SU-DHL-6 (cell line): ENCODE measurements at regions not wholly inside any gene's neighbourhood (a gene's known extent, or its start where the extent isn't known, plus 50 kb on each side); places are given as distances from the start of the nearest gene placed in this dataset.

Experiments
- EZH2phosphoT487 ChIP-seq: fragments of 200-600 bp; sonication (generic), shearing (Covaris generic); conservative IDR thresholded peaks from 2 replicates; pipeline ENCODE4 v1.6.1; 2018; ENCODE audit warnings: mild to moderate bottlenecking, antibody characterized with exemption, low read length, moderate library complexity, mixed read lengths
- TF ChIP-seq, protein P1 (sequence below): fragments of 200-600 bp; sonication (generic); IDR thresholded peaks from one replicate; pipeline ENCODE4 v1.5.1; 2017; ENCODE audit warnings: antibody characterized with exemption, mild to moderate bottlenecking, low read length, moderate library complexity; ENCODE audit not compliant: insufficient read depth, poor library complexity, severe bottlenecking

DNA sequence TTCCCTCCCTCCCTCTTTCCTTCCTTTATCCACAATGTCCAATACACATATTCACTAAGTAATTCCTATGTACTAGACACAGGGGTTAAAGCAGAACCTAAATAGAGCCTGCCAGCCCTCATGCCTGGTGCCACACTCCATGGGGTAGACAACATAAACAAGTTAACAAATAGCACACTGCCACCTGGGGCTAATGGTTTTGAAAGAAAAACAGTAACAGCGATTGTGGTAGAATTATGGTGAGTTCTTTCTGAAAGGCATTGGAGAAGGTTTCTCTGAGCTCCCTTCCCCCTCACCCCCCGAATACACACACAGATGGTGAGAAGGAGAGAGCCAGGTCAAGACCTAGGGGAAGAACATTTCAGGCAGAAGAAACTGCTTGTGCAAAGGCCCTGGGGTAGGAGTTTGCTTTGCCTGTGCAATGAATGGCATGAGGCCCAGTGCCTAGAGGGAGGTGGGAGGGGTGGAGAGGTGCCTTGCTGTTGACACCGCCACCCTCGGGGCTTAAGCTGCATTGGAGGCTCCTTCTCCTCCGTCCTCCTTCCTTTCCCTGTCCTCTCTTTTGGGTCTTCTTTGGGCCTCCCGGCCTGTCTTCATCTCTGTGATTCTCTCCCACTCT, 502.4 kb upstream of the SULF2 start:
- TF ChIP-seq, protein P1, sequence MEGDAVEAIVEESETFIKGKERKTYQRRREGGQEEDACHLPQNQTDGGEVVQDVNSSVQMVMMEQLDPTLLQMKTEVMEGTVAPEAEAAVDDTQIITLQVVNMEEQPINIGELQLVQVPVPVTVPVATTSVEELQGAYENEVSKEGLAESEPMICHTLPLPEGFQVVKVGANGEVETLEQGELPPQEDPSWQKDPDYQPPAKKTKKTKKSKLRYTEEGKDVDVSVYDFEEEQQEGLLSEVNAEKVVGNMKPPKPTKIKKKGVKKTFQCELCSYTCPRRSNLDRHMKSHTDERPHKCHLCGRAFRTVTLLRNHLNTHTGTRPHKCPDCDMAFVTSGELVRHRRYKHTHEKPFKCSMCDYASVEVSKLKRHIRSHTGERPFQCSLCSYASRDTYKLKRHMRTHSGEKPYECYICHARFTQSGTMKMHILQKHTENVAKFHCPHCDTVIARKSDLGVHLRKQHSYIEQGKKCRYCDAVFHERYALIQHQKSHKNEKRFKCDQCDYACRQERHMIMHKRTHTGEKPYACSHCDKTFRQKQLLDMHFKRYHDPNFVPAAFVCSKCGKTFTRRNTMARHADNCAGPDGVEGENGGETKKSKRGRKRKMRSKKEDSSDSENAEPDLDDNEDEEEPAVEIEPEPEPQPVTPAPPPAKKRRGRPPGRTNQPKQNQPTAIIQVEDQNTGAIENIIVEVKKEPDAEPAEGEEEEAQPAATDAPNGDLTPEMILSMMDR: no peak
- no peak for TF ChIP-seq EZH2phosphoT487
